IMR-90 (cell line): ENCODE measurements at regions not wholly inside any gene's neighbourhood (a gene's known extent, or its start where the extent isn't known, plus 50 kb on each side); places are given as distances from the start of the nearest gene placed in this dataset.

Experiments used
- ATAC-seq: fragments of 200-7000 bp; cut with Tn5 transposase; 2 replicates; pipeline ENCODE4 v1.9.1; 2020; ENCODE audit warnings: low read depth, mild to moderate bottlenecking, moderate library complexity
- BruUV-seq: library from RNA; stranded (reverse); fragments of 400-500 nt; replicated peaks from 2 replicates; lab custom pipeline; 2021; lab: Mats Ljungman, UMichigan
- CTCF ChIA-PET: fragments of 300-600 bp; formaldehyde crosslinking; extraction: SDS; loops from one replicate; lab custom pipeline; 2021; ENCODE audit warnings: antibody characterized with exemption; lab: Yijun Ruan, JAX
- POLR2A ChIA-PET: fragments of 300-600 bp; sonication (Branson Sonifier 250); formaldehyde crosslinking; loops from one replicate; lab custom pipeline; 2022; ENCODE audit warnings: antibody characterized with exemption; ENCODE audit not compliant: unreplicated experiment; lab: Charles Lee
- DNase-seq: peaks from one replicate; pipeline ENCODE4 v3.0.0; 2013
- H2AFZ ChIP-seq: replicated peaks from 2 replicates; pipeline ENCODE3; 2013; ENCODE audit warnings: low read length, mild to moderate bottlenecking; ENCODE audit not compliant: poor library complexity
- H2AK5ac ChIP-seq: 2 replicates; pipeline ENCODE4 v1.6.1; 2013; ENCODE audit warnings: low read depth, low read length, inconsistent platforms
- H2AK9ac ChIP-seq: replicated peaks from 2 replicates; pipeline ENCODE3; 2013; ENCODE audit warnings: mild to moderate bottlenecking, low read depth, low read length, moderate library complexity; ENCODE audit not compliant: poor library complexity
- H2BK120ac ChIP-seq: 2 replicates; pipeline ENCODE4 v1.6.1; 2013; ENCODE audit warnings: low read depth, low read length, inconsistent platforms
- H2BK15ac ChIP-seq: 3 replicates; pipeline ENCODE4 v1.6.1; 2013; ENCODE audit warnings: low read depth, low read length, inconsistent platforms
- H2BK20ac ChIP-seq: 2 replicates; pipeline ENCODE4 v1.6.1; 2013; ENCODE audit warnings: low read depth, mild to moderate bottlenecking, inconsistent platforms, low read length, moderate library complexity
- H2BK5ac ChIP-seq: 2 replicates; pipeline ENCODE4 v1.6.1; 2013; ENCODE audit warnings: mild to moderate bottlenecking, low read depth, low read length, inconsistent platforms; ENCODE audit not compliant: poor library complexity, severe bottlenecking
- H3K14ac ChIP-seq: replicated peaks from 2 replicates; pipeline ENCODE4 v1.6.1; 2013; ENCODE audit warnings: low read depth, low read length, inconsistent platforms
- H3K18ac ChIP-seq: 2 replicates; pipeline ENCODE4 v1.6.1; 2013; ENCODE audit warnings: low read depth, low read length, control low read depth
- H3K23ac ChIP-seq: 2 replicates; pipeline ENCODE4 v1.6.1; 2013; ENCODE audit warnings: low read depth, low read length, inconsistent platforms
- H3K27ac ChIP-seq: 2 replicates; pipeline ENCODE4 v1.5.1; 2013; ENCODE audit warnings: mild to moderate bottlenecking, control low read depth, low read length; ENCODE audit not compliant: insufficient read depth
- H3K27me3 ChIP-seq: 2 replicates; pipeline ENCODE4 v1.6.1; 2013; ENCODE audit warnings: low read length; ENCODE audit not compliant: control insufficient read depth, insufficient read depth
- H3K36me3 ChIP-seq: 2 replicates; pipeline ENCODE4 v1.6.1; 2013; ENCODE audit warnings: low read length, mixed read lengths; ENCODE audit not compliant: control insufficient read depth, insufficient read depth
- H3K4ac ChIP-seq: 2 replicates; pipeline ENCODE4 v1.6.1; 2013; ENCODE audit warnings: low read depth, low read length, inconsistent platforms
- H3K4me1 ChIP-seq: 2 replicates; pipeline ENCODE4 v1.6.1; 2013; ENCODE audit warnings: low read length, mixed read lengths; ENCODE audit not compliant: control insufficient read depth, insufficient read depth
- H3K4me2 ChIP-seq: 2 replicates; pipeline ENCODE4 v1.6.1; 2013; ENCODE audit warnings: low read depth, mild to moderate bottlenecking, control low read depth, low read length, moderate library complexity
- H3K4me3 ChIP-seq: 2 replicates; pipeline ENCODE4 v1.5.1; 2013; ENCODE audit warnings: low read depth, mild to moderate bottlenecking, control low read depth, low read length, moderate library complexity; ENCODE audit not compliant: insufficient read depth
- H3K56ac ChIP-seq: 2 replicates; pipeline ENCODE4 v1.6.1; 2013; ENCODE audit warnings: low read length, inconsistent platforms; ENCODE audit not compliant: insufficient read depth; ENCODE audit errors: extremely low read depth
- H3K79me1 ChIP-seq, 2 experiments: 2 replicates each; pipeline ENCODE4 v1.6.1; 2013; ENCODE audit warnings: low read length in 2 of 2, inconsistent platforms in 1 of 2, low read depth in 1 of 2
- H3K9ac ChIP-seq: 2 replicates; pipeline ENCODE4 v1.6.1; 2013; ENCODE audit warnings: low read depth, low read length, control low read depth
- H3K9me1 ChIP-seq: 2 replicates; pipeline ENCODE4 v1.6.1; 2013; ENCODE audit warnings: low read length, inconsistent platforms; ENCODE audit not compliant: insufficient read depth
- H3K9me3 ChIP-seq: 2 replicates; pipeline ENCODE4 v1.6.1; 2013; ENCODE audit warnings: low read length; ENCODE audit not compliant: control insufficient read depth, insufficient read depth
- H4K20me1 ChIP-seq: 2 replicates; pipeline ENCODE4 v1.6.1; 2013; ENCODE audit warnings: low read length, inconsistent platforms; ENCODE audit not compliant: insufficient read depth
- H4K5ac ChIP-seq: 2 replicates; pipeline ENCODE4 v1.6.1; 2013; ENCODE audit warnings: mild to moderate bottlenecking, low read depth, low read length, control low read depth
- H4K8ac ChIP-seq, 2 experiments: 2 replicates each; pipeline ENCODE4 v1.6.1; 2013; ENCODE audit warnings: low read depth in 2 of 2, low read length in 2 of 2, control low read depth in 1 of 2, inconsistent platforms in 1 of 2
- H4K91ac ChIP-seq: 2 replicates; pipeline ENCODE4 v1.6.1; 2013; ENCODE audit warnings: low read depth, low read length, inconsistent platforms; ENCODE audit not compliant: insufficient read depth
- CEBPB ChIP-seq: IDR thresholded peaks from 2 replicates; pipeline ENCODE4 v1.6.1; 2012; ENCODE audit warnings: low read depth, low read length, improper control_type of control experiment
- MAZ ChIP-seq: IDR thresholded peaks from 2 replicates; pipeline ENCODE4 v1.6.1; 2012; ENCODE audit warnings: low read depth, mild to moderate bottlenecking, low read length, improper control_type of control experiment, moderate library complexity, borderline replicate concordance
- WGBS, 2 experiments: methylation state at CpG; one replicate each; pipeline versions ENCODE4 v1.1.5 to v1.1.7; 2013; ENCODE audit warnings: missing lambda C conversion rate in 2 of 2; ENCODE audit not compliant: insufficient read length in 1 of 2; ENCODE audit errors: extremely low coverage in 2 of 2; 5-methylcytosine and 5-hydroxymethylcytosine counted together
- dilution Hi-C: fragments of 300-500 bp; cut with HindIII; formaldehyde crosslinking; loops from one replicate; pipeline ENCODE4 v1.14.3; 2018; ENCODE audit warnings: low sequenced_read_pairs; ENCODE audit not compliant: unreplicated experiment
- in situ Hi-C: fragments of 300-500 bp; cut with MboI; formaldehyde crosslinking; loops from 3 replicates; pipeline ENCODE4 v1.14.3; 2019; ENCODE audit warnings: low sequenced_read_pairs, inconsistent platforms, mixed read lengths
- intact Hi-C: fragments of 100-400 bp; cut with micrococcal nuclease; formaldehyde crosslinking; loops from 2 replicates; pipeline ENCODE4 v1.10.0; 2022

DNA sequence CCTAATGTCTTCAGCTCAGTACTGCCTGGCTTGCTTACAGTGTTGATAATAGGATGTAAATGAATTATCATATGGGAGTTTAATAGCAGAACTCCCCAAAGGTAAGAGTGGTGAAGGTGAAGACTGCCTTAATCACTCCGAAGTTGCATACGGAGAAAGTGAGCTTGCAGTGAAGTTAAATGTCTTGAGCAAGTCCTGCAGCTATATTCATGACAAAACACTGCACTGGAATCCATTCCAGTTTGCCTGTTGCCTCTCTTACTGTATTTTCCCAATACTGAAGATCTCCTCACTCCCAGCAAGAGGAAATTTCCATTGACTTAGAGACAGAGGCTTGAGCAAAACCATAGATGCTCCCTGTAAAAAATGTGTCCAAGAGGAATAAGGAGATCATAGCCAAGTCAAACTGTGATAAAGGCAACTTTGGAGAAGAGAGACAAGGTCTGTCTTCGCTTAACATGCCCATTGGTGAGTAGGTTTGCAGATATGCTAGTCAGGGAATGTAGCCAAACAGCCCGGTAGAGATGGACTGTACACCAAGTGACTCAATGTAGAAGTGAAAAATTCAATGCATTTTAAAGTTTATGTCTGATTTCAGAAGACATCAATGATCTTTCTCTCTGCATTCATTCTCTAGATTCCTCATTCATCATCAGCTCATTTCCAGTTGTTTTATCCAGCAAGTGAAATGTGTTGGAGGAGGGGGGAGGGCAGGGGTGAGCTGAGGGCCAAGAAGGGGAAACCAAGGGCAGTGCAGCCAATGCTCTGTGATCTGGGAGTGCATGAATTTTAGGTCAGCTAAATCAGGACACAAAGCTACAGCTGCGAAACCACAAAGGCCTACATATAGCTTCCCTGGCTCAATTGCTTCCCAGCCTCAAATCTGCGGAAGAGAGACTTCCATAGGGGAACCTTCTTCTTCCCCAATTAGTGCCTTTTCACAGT lies 667.1 kb upstream of the NR2F2 start:
- Histone ChIP-seq H3K14ac (peak overlapping the region; percentile 30; the same call in 1 of the 2 replicates), H4K5ac (no peak overlapping the region; the same call in 1 of the 2 replicates), H2BK20ac (peak overlapping the region; percentile 16; the same call in 1 of the 2 replicates), H2BK15ac (no peak overlapping the region), H3K4me1 (peaks cover 12% of the 10 kb centered on the region), H3K4ac (peak overlapping the region; percentile 4; the same call in 1 of the 2 replicates), H2BK5ac (peak overlapping the region; percentile 77), H3K36me3 (no peaks in the 10 kb centered on the region), H3K9ac (no peak overlapping the region), H3K56ac (no peak overlapping the region), H4K91ac (no peak overlapping the region), H2AFZ (peak overlapping the region; percentile 0), H3K4me2 (peak overlapping the region; percentile 33; the same call in 1 of the 2 replicates), H2BK120ac (0 out of 2 replicates have a peak overlapping the region, but pooled peaks have one; percentile 29), H2AK5ac (no peak overlapping the region), H3K23ac (peak overlapping the region; percentile 4; the same call in 1 of the 2 replicates), H3K9me3 (no peaks in the 10 kb centered on the region), H3K27me3 (no peaks in the 10 kb centered on the region), H3K18ac (peak overlapping the region; percentile 37; the same call in 1 of the 2 replicates), H4K20me1 (no peaks in the 10 kb centered on the region), H2AK9ac (no peak overlapping the region), H3K9me1 (no peaks in the 10 kb centered on the region), H4K8ac (0 out of 4 replicates have a peak overlapping the region, but pooled peaks of 1 of the 2 experiments have one; percentile 4), H3K27ac (peak overlapping the region; percentile 9; the same call in 1 of the 2 replicates), H3K4me3 (no peak overlapping the region), H3K79me1 (no peaks in the 10 kb centered on the region)
- peak; percentile 92 for ATAC-seq
- no TSS peak for BruUV-seq
- ChIA-PET POLR2A (no interaction called here), CTCF (interaction anchor here (1.1 kb wide), 1 partner anchor 14 kb away, joined by 3 read pairs; no protein-coding TSS in a partner anchor)
- intact Hi-C loops (loop anchor here (10.0 kb wide), 1 partner anchor 399 kb away; no protein-coding TSS in a partner anchor), in situ Hi-C loops (no loop called here), dilution Hi-C loops (no loop called here)
- 57% methylated on average over 1 of the region's 6 CpGs; no CpG with 5 or more reads in 1 of the 2 experiments for WGBS, 2 experiments
- DNase-seq: peak; percentile 85
- TF ChIP-seq MAZ: no peak
- TF ChIP-seq CEBPB: peak; percentile 83
